ENCODE measurements at regions not wholly inside any gene's neighbourhood (a gene's known extent, or its start where the extent isn't known, plus 50 kb on each side); places are given as distances from the start of the nearest gene placed in this dataset.

DNA sequence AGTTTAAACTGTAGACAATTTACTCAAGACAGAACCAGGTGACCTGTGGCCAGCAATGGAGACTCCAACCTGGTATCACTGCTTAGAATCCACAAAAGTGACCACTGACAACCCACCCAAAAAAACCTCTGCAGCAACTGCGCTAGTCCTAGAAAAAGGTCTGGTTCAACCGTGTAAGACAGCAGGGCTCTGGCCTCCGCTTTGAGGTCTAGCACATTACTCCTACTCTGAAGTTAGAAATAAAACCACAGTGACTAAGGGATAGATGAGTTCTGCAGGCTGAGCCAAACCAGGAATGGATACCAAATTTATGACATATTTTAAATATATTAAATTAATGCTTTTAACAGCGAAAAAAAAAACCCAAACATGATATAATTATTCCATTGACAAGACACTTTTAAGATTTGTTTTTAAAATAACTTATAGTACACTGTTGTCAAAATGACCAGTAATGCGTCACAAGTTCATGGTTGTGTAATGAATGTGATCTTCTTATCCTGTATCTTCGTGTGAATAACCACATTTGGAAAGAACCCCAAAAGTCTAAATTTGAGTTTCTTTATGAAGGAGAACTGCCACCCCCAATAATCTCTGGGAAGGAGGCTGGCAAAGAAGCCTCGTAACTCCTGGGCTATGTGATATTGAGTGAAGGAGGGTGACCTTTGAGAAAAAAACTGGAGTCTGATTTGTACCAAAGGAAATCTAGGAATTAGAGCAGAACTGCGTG, 101.9 kb upstream of the SLC44A1 start:
- TF ChIP-seq, protein P1, sequence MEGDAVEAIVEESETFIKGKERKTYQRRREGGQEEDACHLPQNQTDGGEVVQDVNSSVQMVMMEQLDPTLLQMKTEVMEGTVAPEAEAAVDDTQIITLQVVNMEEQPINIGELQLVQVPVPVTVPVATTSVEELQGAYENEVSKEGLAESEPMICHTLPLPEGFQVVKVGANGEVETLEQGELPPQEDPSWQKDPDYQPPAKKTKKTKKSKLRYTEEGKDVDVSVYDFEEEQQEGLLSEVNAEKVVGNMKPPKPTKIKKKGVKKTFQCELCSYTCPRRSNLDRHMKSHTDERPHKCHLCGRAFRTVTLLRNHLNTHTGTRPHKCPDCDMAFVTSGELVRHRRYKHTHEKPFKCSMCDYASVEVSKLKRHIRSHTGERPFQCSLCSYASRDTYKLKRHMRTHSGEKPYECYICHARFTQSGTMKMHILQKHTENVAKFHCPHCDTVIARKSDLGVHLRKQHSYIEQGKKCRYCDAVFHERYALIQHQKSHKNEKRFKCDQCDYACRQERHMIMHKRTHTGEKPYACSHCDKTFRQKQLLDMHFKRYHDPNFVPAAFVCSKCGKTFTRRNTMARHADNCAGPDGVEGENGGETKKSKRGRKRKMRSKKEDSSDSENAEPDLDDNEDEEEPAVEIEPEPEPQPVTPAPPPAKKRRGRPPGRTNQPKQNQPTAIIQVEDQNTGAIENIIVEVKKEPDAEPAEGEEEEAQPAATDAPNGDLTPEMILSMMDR (IDR thresholded peaks at IDR 0.05), result no peak
- H3K9me3 ChIP-seq, result no peaks in the 10 kb centered on the region
- no peak for DNase-seq
- peaks cover 0 to 52% (median 12%) of the 10 kb centered on the region in 9 donors for H3K4me1 ChIP-seq
- 87% methylated on average over 8 of the region's 8 CpGs for WGBS, 2 donors
- H3K27me3 ChIP-seq, result no peaks in the 10 kb centered on the region
- H3K36me3 ChIP-seq, result no peaks in the 10 kb centered on the region
- intact Hi-C loops (cut with DNase I), result no loop called here
- no peak for ATAC-seq
- no peak overlapping the region for H3K4me3 ChIP-seq
- peak overlapping the region in 1 of 10 donors; percentile 72 for H3K27ac ChIP-seq

DNA sequence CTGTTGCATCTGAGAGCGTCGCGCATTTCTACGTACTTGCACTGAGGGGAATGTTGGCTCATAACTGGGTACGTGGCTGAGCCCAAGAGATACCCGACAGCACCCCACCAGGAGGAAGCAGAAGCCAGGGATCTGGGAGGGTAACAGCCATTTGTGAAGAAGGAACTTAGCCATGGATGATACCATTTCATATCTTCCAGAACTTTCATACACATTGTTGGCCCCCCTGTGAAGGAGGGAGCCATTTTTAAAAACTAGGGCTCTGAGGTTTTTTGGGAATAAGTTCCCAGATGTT, 101.4 kb upstream of the SLC44A1 start:
- DNase-seq, result no peak
- TF ChIP-seq, protein P1 (IDR thresholded peaks at IDR 0.05), result no peak
- 95 to 97% methylated on average over 6 of the region's 6 CpGs for WGBS, 2 donors
- Histone ChIP-seq H3K4me1 (peaks cover 0 to 52% (median 12%) of the 10 kb centered on the region in 9 donors), H3K27ac (peak overlapping the region in 1 of 10 donors; percentile 27), H3K9me3 (no peaks in the 10 kb centered on the region), H3K36me3 (no peaks in the 10 kb centered on the region), H3K27me3 (no peaks in the 10 kb centered on the region), H3K4me3 (no peak overlapping the region)
- intact Hi-C loops (cut with DNase I), result no loop called here
- no peak for ATAC-seq

DNA sequence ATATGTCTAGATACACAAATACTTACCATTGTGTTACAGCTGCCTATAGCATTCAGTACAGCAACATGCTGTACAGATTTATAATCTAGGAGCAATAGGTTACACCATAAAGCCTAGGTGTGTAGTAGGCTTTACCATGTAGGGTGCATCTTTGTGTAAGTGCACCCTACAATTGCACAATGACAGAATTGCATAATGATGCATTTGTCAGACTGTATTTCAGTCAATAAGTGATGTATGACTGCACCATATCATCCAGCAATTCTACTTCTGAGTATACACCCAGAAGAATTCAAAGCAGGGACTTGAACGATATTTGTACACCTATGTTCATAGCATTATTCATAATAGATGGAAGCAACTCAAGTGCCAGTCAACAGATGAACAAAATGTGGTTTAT, 100.4 kb upstream of the SLC44A1 start:
- no peaks in the 10 kb centered on the region for H3K9me3 ChIP-seq
- no peak for ATAC-seq
- H3K27me3 ChIP-seq, result no peaks in the 10 kb centered on the region
- peaks cover 0 to 42% (median 8%) of the 10 kb centered on the region in 9 donors for H3K4me1 ChIP-seq
- no peaks in the 10 kb centered on the region for H3K36me3 ChIP-seq
- TF ChIP-seq, protein P1 (IDR thresholded peaks at IDR 0.05), result no peak
- intact Hi-C loops (cut with DNase I), result no loop called here
- 88 to 89% methylated on average over 1 of the region's 1 CpG for WGBS, 2 donors
- DNase-seq, result no peak
- no peak overlapping the region for H3K4me3 ChIP-seq
- no peak overlapping the region for H3K27ac ChIP-seq

DNA sequence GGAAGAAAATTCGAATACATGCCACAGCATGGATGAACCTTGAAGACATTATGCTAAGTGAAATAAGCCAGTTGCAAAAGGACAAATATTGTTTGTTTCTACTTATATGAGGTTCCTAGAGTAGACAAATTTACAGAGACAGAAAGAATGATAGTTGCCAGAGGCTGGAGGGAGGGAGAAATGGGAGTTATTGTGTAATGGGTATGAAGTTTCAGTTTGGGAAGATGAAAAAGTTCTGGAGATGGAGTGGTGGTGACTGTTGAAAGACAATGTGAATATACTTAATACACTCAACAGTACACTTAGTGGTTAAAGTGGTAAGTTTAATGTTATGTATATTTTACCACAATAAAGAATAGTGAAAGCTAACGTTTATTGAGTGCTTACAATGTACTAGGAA, 99.6 kb upstream of the SLC44A1 start:
- TF ChIP-seq, protein P1 (IDR thresholded peaks at IDR 0.05), result no peak
- ATAC-seq, result no peak
- H3K9me3 ChIP-seq, result no peaks in the 10 kb centered on the region
- no peaks in the 10 kb centered on the region for H3K27me3 ChIP-seq
- H3K4me3 ChIP-seq, result no peak overlapping the region
- H3K4me1 ChIP-seq, result peaks cover 0 to 41% (median 5%) of the 10 kb centered on the region in 9 donors
- no peaks in the 10 kb centered on the region for H3K36me3 ChIP-seq
- no peak overlapping the region for H3K27ac ChIP-seq
- WGBS, 2 donors, result 73 to 89% methylated on average over 2 of the region's 2 CpGs
- intact Hi-C loops (cut with DNase I), result no loop called here
- DNase-seq, result no peak
